HG03378 (cell line): ENCODE measurements at regions not wholly inside any gene's neighbourhood (a gene's known extent, or its start where the extent isn't known, plus 50 kb on each side); places are given as distances from the start of the nearest gene placed in this dataset.

Experiments used
- ATAC-seq: cut with Tn5 transposase; IDR thresholded peaks from one replicate; pipeline ENCODE4 v1.9.1; 2021; ENCODE audit warnings: mild to moderate bottlenecking, moderate library complexity; ENCODE audit not compliant: unreplicated experiment

- ATAC-seq = no peak
These were observed 105.8 kb upstream of the ATXN7L3B start for GRCh38 chr12:74431801-74432200.

GRCh38 chr12:74440469-74440868 lies 97.2 kb upstream of the ATXN7L3B start:
- no peak for ATAC-seq

- ATAC-seq = no peak
These were observed 95.8 kb upstream of the ATXN7L3B start for GRCh38 chr12:74441872-74442271.

- ATAC-seq = no peak
These were observed 91.2 kb upstream of the ATXN7L3B start for GRCh38 chr12:74446466-74446865.

- no peak for ATAC-seq
These were observed 87.8 kb upstream of the ATXN7L3B start for GRCh38 chr12:74449872-74450271.

- ATAC-seq = no peak
These were observed 83.5 kb upstream of the ATXN7L3B start for GRCh38 chr12:74454109-74454508.

- ATAC-seq = no peak
These were observed 82.2 kb upstream of the ATXN7L3B start for GRCh38 chr12:74455429-74455828.

GRCh38 chr12:74456431-74456830 lies 81.2 kb upstream of the ATXN7L3B start:
- ATAC-seq = no peak

GRCh38 chr12:74468401-74468800 lies 69.2 kb upstream of the ATXN7L3B start:
- no peak for ATAC-seq

- no peak for ATAC-seq
These were observed 61.4 kb upstream of the ATXN7L3B start for GRCh38 chr12:74476234-74476633.

- ATAC-seq = no peak
These were observed 56.6 kb upstream of the ATXN7L3B start for GRCh38 chr12:74481078-74481477.

GRCh38 chr12:74482115-74482514 lies 55.5 kb upstream of the ATXN7L3B start:
- no peak for ATAC-seq

- ATAC-seq = no peak
These were observed 54.6 kb upstream of the ATXN7L3B start for GRCh38 chr12:74483057-74483456.
